Fibroblast of lung (primary cell): ENCODE measurements at regions not wholly inside any gene's neighbourhood (a gene's known extent, or its start where the extent isn't known, plus 50 kb on each side); places are given as distances from the start of the nearest gene placed in this dataset.

Experiments used
- DNase-seq, 2 donors: peaks; one replicate each; pipeline versions ENCODE4 v3.0.0 to v3.0.0-alpha.2; 2010; ENCODE audit warnings: low read depth in 2 of 2
- H2AFZ ChIP-seq: 2 replicates; pipeline ENCODE4 v1.5.1; 2012; ENCODE audit warnings: low read length, control low read depth, inconsistent platforms
- H3K27ac ChIP-seq: 2 replicates; pipeline ENCODE4 v1.5.1; 2011; ENCODE audit warnings: low read length, control low read depth; ENCODE audit not compliant: insufficient read depth
- H3K27me3 ChIP-seq: 2 replicates; pipeline ENCODE4 v1.5.1; 2011; ENCODE audit warnings: mild to moderate bottlenecking, low read length; ENCODE audit not compliant: control insufficient read depth, insufficient read depth
- H3K36me3 ChIP-seq: 2 replicates; pipeline ENCODE4 v1.5.1; 2011; ENCODE audit warnings: low read length; ENCODE audit not compliant: control insufficient read depth, insufficient read depth
- H3K4me1 ChIP-seq: 2 replicates; pipeline ENCODE4 v1.5.1; 2011; ENCODE audit warnings: low read length; ENCODE audit not compliant: control insufficient read depth, insufficient read depth; ENCODE audit errors: extremely low read depth
- H3K4me2 ChIP-seq: 2 replicates; pipeline ENCODE4 v1.5.1; 2011; ENCODE audit warnings: low read length, control low read depth; ENCODE audit not compliant: insufficient read depth; ENCODE audit errors: extremely low read depth
- H3K4me3 ChIP-seq, 4 experiments: fragments of 200-600 bp in 1 of 4; sonication (generic) in 1 of 4; replicated peaks in 1 of 4; 2 replicates each; pipeline ENCODE4 v1.5.1; 2011 to 2016; ENCODE audit warnings: low read length in 4 of 4, low read depth in 3 of 4, mild to moderate bottlenecking in 3 of 4, control low read depth in 2 of 4, inconsistent platforms in 1 of 4, mixed read lengths in 1 of 4; ENCODE audit not compliant: insufficient read depth in 1 of 4; ENCODE audit errors: control extremely low read depth in 1 of 4
- H3K79me2 ChIP-seq: 2 replicates; pipeline ENCODE4 v1.5.1; 2012; ENCODE audit warnings: mild to moderate bottlenecking, low read length, inconsistent platforms; ENCODE audit not compliant: control insufficient read depth, insufficient read depth
- H3K9ac ChIP-seq: 2 replicates; pipeline ENCODE4 v1.5.1; 2011; ENCODE audit warnings: mild to moderate bottlenecking, low read length, control low read depth; ENCODE audit not compliant: insufficient read depth
- H3K9me3 ChIP-seq: 2 replicates; pipeline ENCODE4 v1.5.1; 2012; ENCODE audit warnings: low read depth, low read length; ENCODE audit not compliant: control insufficient read depth, insufficient read depth
- H4K20me1 ChIP-seq: 2 replicates; pipeline ENCODE4 v1.5.1; 2011; ENCODE audit warnings: low read length; ENCODE audit not compliant: control insufficient read depth, insufficient read depth; ENCODE audit errors: extremely low read depth
- EZH2 ChIP-seq: IDR thresholded peaks from 2 replicates; pipeline ENCODE4 v1.5.1; 2012; ENCODE audit warnings: low read length, control low read depth, mild to moderate bottlenecking; ENCODE audit errors: missing control alignments
- TF ChIP-seq, protein P1 (sequence below), 2 donors: IDR thresholded peaks in 1 of 2; conservative IDR thresholded peaks in 1 of 2; 1 replicate in 1 of 2; 2 replicates in 1 of 2; pipeline ENCODE4 v1.5.1; 2011 to 2012; ENCODE audit warnings: low read length in 2 of 2, control low read depth in 1 of 2, inconsistent platforms in 1 of 2, low read depth in 1 of 2, mild to moderate bottlenecking in 1 of 2

DNA sequence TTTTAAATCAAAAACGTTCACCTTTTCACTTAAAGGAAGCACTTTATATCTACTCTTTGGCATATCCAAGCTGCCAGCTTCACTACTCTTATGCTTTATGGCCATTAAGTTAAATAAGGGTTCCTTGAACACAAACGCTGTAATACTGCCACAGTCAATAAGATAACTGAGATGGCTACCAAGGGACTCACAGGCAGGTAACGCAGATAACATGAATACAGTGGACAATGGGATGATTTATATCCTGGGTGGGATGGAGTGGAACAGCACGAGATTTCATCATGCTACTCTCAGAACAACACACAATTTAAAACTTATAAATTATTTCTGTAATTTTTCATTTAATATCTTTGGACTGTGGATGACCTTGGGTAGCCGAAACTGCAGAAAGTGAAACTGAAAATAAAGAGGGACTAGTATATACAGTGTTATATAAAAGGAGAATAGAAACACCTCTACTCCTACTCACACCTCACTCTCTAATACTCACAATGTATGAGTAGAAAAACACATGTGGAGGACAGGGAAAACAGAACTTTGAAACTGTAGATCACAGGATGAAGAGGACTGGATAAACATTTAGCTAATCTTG is 367.3 kb downstream of the C12orf50 start:
- peaks cover 2% of the 10 kb centered on the region for H3K4me1 ChIP-seq
- no peaks in the 10 kb centered on the region for H3K79me2 ChIP-seq
- H3K9me3 ChIP-seq, result no peaks in the 10 kb centered on the region
- no peak for TF ChIP-seq EZH2
- TF ChIP-seq, protein P1, sequence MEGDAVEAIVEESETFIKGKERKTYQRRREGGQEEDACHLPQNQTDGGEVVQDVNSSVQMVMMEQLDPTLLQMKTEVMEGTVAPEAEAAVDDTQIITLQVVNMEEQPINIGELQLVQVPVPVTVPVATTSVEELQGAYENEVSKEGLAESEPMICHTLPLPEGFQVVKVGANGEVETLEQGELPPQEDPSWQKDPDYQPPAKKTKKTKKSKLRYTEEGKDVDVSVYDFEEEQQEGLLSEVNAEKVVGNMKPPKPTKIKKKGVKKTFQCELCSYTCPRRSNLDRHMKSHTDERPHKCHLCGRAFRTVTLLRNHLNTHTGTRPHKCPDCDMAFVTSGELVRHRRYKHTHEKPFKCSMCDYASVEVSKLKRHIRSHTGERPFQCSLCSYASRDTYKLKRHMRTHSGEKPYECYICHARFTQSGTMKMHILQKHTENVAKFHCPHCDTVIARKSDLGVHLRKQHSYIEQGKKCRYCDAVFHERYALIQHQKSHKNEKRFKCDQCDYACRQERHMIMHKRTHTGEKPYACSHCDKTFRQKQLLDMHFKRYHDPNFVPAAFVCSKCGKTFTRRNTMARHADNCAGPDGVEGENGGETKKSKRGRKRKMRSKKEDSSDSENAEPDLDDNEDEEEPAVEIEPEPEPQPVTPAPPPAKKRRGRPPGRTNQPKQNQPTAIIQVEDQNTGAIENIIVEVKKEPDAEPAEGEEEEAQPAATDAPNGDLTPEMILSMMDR (conservative IDR thresholded peaks at IDR 0.05 in 1 of 2, IDR thresholded peaks at IDR 0.05 in 1 of 2; ENCODE audit: low read depth in 1 of 2, low read length in 2 of 2), result no peak
- peak overlapping the region; percentile 88 for H2AFZ ChIP-seq
- peak in 1 of 2 donors; percentile 22 for DNase-seq
- H3K4me2 ChIP-seq, result peak overlapping the region; percentile 40
- H3K4me3 ChIP-seq, result peak overlapping the region; percentile 9 to 47 (median 30)
- H3K27ac ChIP-seq, result no peak overlapping the region
- H3K36me3 ChIP-seq, result no peaks in the 10 kb centered on the region
- H3K9ac ChIP-seq, result no peak overlapping the region
- H3K27me3 ChIP-seq, result no peaks in the 10 kb centered on the region
- no peaks in the 10 kb centered on the region for H4K20me1 ChIP-seq

DNA sequence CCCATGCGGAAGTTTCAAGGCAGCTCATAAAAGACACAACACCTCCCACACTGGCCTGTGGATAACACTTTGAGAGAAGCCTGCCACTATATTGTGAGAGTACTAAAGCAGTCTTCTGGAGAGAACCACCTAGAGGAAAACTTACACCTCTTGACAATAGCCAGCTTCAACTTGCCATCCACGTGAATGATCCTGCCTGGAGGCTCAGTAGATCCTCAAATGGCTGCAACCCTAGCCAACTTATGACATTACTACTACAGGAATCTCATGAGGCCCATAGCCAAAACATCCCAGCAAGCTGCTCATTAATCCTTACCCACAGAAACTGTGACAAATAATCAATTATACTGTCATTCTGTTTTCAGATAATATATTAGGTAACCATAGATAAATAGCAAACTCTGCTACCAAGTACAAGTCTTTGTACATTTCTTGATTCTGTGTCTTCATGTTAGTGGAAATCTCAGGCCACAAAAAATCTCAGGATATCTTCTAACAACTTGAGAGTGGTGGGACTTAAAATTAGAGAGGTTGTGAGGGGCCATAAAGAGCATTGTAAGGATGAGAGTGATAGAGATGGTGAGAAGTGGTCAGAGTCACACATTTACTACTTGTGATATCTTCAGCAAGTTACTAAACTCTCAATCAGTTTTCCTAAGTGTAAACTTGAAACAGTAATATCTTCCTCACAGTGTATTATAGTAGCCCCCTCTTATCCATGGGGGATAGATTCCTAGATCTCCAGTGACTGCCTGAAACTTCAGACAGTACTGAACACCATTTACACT is 368.0 kb downstream of the C12orf50 start:
- TF ChIP-seq, protein P1 (conservative IDR thresholded peaks at IDR 0.05 in 1 of 2, IDR thresholded peaks at IDR 0.05 in 1 of 2; ENCODE audit: low read depth in 1 of 2, low read length in 2 of 2), result no peak
- TF ChIP-seq EZH2, result no peak
- Histone ChIP-seq H2AFZ (peak overlapping the region; percentile 88), H3K4me3 (no peak overlapping the region), H4K20me1 (no peaks in the 10 kb centered on the region), H3K4me2 (no peak overlapping the region), H3K9me3 (no peaks in the 10 kb centered on the region), H3K4me1 (peaks cover 2% of the 10 kb centered on the region), H3K36me3 (no peaks in the 10 kb centered on the region), H3K9ac (no peak overlapping the region), H3K27ac (no peak overlapping the region), H3K79me2 (no peaks in the 10 kb centered on the region), H3K27me3 (no peaks in the 10 kb centered on the region)
- DNase-seq, result peak; percentile 2 to 89

DNA sequence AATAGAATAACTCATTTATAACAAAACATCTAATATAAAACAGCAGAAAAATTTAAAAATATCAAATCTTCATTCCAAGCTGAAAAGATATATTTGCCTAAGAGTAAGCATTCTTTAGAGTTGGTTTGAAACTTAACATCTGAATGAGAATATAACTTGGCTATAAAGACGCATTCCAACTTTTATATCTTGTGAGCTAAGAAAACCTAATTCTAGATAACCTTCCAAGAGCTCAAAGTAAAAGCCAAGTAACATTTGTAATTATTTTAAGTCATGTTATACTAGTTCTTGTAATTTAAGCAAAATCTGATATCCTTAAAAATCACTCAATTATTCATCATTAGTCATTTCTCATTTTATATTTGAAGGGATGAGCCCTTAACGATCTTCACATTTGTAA is 368.9 kb downstream of the C12orf50 start:
- peak in 1 of 2 donors; percentile 15 for DNase-seq
- Histone ChIP-seq H3K79me2 (no peaks in the 10 kb centered on the region), H3K4me3 (no peak overlapping the region), H3K4me2 (no peak overlapping the region), H3K27me3 (no peaks in the 10 kb centered on the region), H3K9me3 (no peaks in the 10 kb centered on the region), H4K20me1 (no peaks in the 10 kb centered on the region), H3K36me3 (no peaks in the 10 kb centered on the region), H3K27ac (no peak overlapping the region), H2AFZ (no peak overlapping the region), H3K4me1 (peaks cover 2% of the 10 kb centered on the region), H3K9ac (no peak overlapping the region)
- TF ChIP-seq, protein P1 (conservative IDR thresholded peaks at IDR 0.05 in 1 of 2, IDR thresholded peaks at IDR 0.05 in 1 of 2; ENCODE audit: low read depth in 1 of 2, low read length in 2 of 2), result no peak
- no peak for TF ChIP-seq EZH2
